GM18511 (cell line): ENCODE measurements at regions not wholly inside any gene's neighbourhood (a gene's known extent, or its start where the extent isn't known, plus 50 kb on each side); places are given as distances from the start of the nearest gene placed in this dataset.
"Not testable (repeated sequence)": the region's sequence is repeated elsewhere in the genome, so short reads cannot be mapped to it uniquely, and the experiment has no call there.

Experiments
- ATAC-seq: cut with Tn5 transposase; IDR thresholded peaks from one replicate; pipeline ENCODE4 v1.9.1; 2021; ENCODE audit warnings: mild to moderate bottlenecking, moderate library complexity; ENCODE audit not compliant: unreplicated experiment

- no peak for ATAC-seq
Observed at GRCh38 chr4:180280726-180281297, 1962.4 kb upstream of the TENM3 start.

GRCh38 chr4:180281724-180282123, 1961.5 kb upstream of the TENM3 start:
- ATAC-seq = no peak

GRCh38 chr4:180284267-180284666, 1958.9 kb upstream of the TENM3 start:
- ATAC-seq = no peak

- peak; percentile 55 for ATAC-seq
Observed at GRCh38 chr4:180285796-180286195, 1957.4 kb upstream of the TENM3 start.

GRCh38 chr4:180292339-180292738, 1950.9 kb upstream of the TENM3 start:
- no peak for ATAC-seq

GRCh38 chr4:180296036-180296599, 1947.1 kb upstream of the TENM3 start:
- ATAC-seq = no peak

GRCh38 chr4:180304321-180304720, 1938.9 kb upstream of the TENM3 start:
- no peak for ATAC-seq

- ATAC-seq = no peak
Observed at GRCh38 chr4:180310616-180311015, 1932.6 kb upstream of the TENM3 start.

- peak; percentile 41 for ATAC-seq
Observed at GRCh38 chr4:180314972-180315371, 1928.2 kb upstream of the TENM3 start.

- no peak for ATAC-seq
Observed at GRCh38 chr4:180330521-180330920, 1912.7 kb upstream of the TENM3 start.

GRCh38 chr4:180333162-180333561, 1910.0 kb upstream of the TENM3 start:
- ATAC-seq = no peak

- no peak for ATAC-seq
Observed at GRCh38 chr4:180335566-180335965, 1907.6 kb upstream of the TENM3 start.

- no peak for ATAC-seq
Observed at GRCh38 chr4:180336494-180337090, 1906.6 kb upstream of the TENM3 start.

GRCh38 chr4:180341926-180342325, 1901.3 kb upstream of the TENM3 start:
- no peak for ATAC-seq

GRCh38 chr4:180350901-180351300, 1892.3 kb upstream of the TENM3 start:
- ATAC-seq = no peak

- ATAC-seq = no peak
Observed at GRCh38 chr4:180356766-180357165, 1886.4 kb upstream of the TENM3 start.

- not testable (repeated sequence) for ATAC-seq
Observed at GRCh38 chr4:180360113-180360512, 1883.1 kb upstream of the TENM3 start.

- ATAC-seq = no peak
Observed at GRCh38 chr4:180363815-180364214, 1879.4 kb upstream of the TENM3 start.

GRCh38 chr4:180372691-180373090, 1870.5 kb upstream of the TENM3 start:
- ATAC-seq = no peak

GRCh38 chr4:180377741-180378140, 1865.5 kb upstream of the TENM3 start:
- ATAC-seq = no peak

GRCh38 chr4:180380733-180381132, 1862.5 kb upstream of the TENM3 start:
- no peak for ATAC-seq

- no peak for ATAC-seq
Observed at GRCh38 chr4:180391613-180392012, 1851.6 kb upstream of the TENM3 start.

- ATAC-seq = no peak
Observed at GRCh38 chr4:180394312-180394711, 1848.9 kb upstream of the TENM3 start.
